ENCODE measurements at regions not wholly inside any gene's neighbourhood (a gene's known extent, or its start where the extent isn't known, plus 50 kb on each side); places are given as distances from the start of the nearest gene placed in this dataset.

- WGBS, 2 experiments (ENCODE audit: extremely low coverage in 2 of 2, insufficient read length in 1 of 2), result no CpG with 5 or more reads among the region's 5 CpGs
- in situ Hi-C loops (cut with MboI; ENCODE audit: low sequenced_read_pairs), result no loop called here
Measured at GRCh38 chr11:119885861-119886567, 157.0 kb upstream of the NECTIN1 start.

More at GRCh38 chr11:119885861-119886567, 157.0 kb upstream of the NECTIN1 start:
- H2BK15ac ChIP-seq (ENCODE audit: low read depth, low read length), result no peak overlapping the region
- dilution Hi-C loops (cut with HindIII; ENCODE audit: low sequenced_read_pairs, unreplicated experiment), result no loop called here
- H2AFZ ChIP-seq (replicated peaks; ENCODE audit: low read length, poor library complexity), result no peak overlapping the region
- H2AK9ac ChIP-seq (replicated peaks; ENCODE audit: low read depth, low read length, poor library complexity), result no peak overlapping the region
- POLR2A ChIA-PET (ENCODE audit: unreplicated experiment), result no interaction called here
- H3K14ac ChIP-seq (replicated peaks; ENCODE audit: low read depth, low read length), result no peak overlapping the region
- H3K56ac ChIP-seq (ENCODE audit: extremely low read depth, insufficient read depth, low read length), result no peak overlapping the region
- no peak overlapping the region for H3K4ac ChIP-seq (ENCODE audit: low read depth, low read length)
- H3K9me1 ChIP-seq (ENCODE audit: insufficient read depth, low read length), result no peaks in the 10 kb centered on the region
- H3K9ac ChIP-seq (ENCODE audit: low read depth, low read length), result no peak overlapping the region
- H4K20me1 ChIP-seq (ENCODE audit: insufficient read depth, low read length), result no peaks in the 10 kb centered on the region
- no peak overlapping the region for H3K18ac ChIP-seq (ENCODE audit: low read depth, low read length)
- no peak overlapping the region for H3K27ac ChIP-seq (ENCODE audit: insufficient read depth, low read length)
- ATAC-seq (ENCODE audit: low read depth) (no peak), DNase-seq (no peak)
- TF ChIP-seq BHLHE40 (IDR thresholded peaks at IDR 0.05; ENCODE audit: low read depth, low read length) (no peak), CEBPB (IDR thresholded peaks at IDR 0.05; ENCODE audit: low read depth, low read length) (no peak), RCOR1 (IDR thresholded peaks at IDR 0.05; ENCODE audit: insufficient replicate concordance, low read length) (no peak), MAZ (IDR thresholded peaks at IDR 0.05; ENCODE audit: borderline replicate concordance, low read depth, low read length) (no peak)
- H4K8ac ChIP-seq (ENCODE audit: low read depth in 2 of 2, low read length in 2 of 2), result no peak overlapping the region
- no TSS peak for BruUV-seq (replicated peaks)
- H3K4me2 ChIP-seq (ENCODE audit: low read depth, low read length), result no peak overlapping the region
- CTCF ChIA-PET, result no interaction called here
- no peaks in the 10 kb centered on the region for H3K79me1 ChIP-seq (ENCODE audit: low read depth in 1 of 2, low read length in 2 of 2)
- no peaks in the 10 kb centered on the region for H3K4me1 ChIP-seq (ENCODE audit: control insufficient read depth, insufficient read depth, low read length)
- peaks cover 9% of the 10 kb centered on the region for H3K27me3 ChIP-seq (ENCODE audit: control insufficient read depth, insufficient read depth, low read length)
- H2BK5ac ChIP-seq (ENCODE audit: low read depth, low read length, poor library complexity, severe bottlenecking), result no peak overlapping the region
- H3K4me3 ChIP-seq (ENCODE audit: insufficient read depth, low read depth, low read length), result no peak overlapping the region
- H2AK5ac ChIP-seq (ENCODE audit: low read depth, low read length), result no peak overlapping the region
- no peak overlapping the region for H2BK20ac ChIP-seq (ENCODE audit: low read depth, low read length)
- no peaks in the 10 kb centered on the region for H3K9me3 ChIP-seq (ENCODE audit: control insufficient read depth, insufficient read depth, low read length)
- H3K36me3 ChIP-seq (ENCODE audit: control insufficient read depth, insufficient read depth, low read length), result no peaks in the 10 kb centered on the region
- H2BK120ac ChIP-seq (ENCODE audit: low read depth, low read length), result no peak overlapping the region
- intact Hi-C loops (cut with micrococcal nuclease), result no loop called here
- H4K91ac ChIP-seq (ENCODE audit: insufficient read depth, low read depth, low read length), result no peak overlapping the region
- no peak overlapping the region for H4K5ac ChIP-seq (ENCODE audit: low read depth, low read length)
- no peak overlapping the region for H3K23ac ChIP-seq (ENCODE audit: low read depth, low read length)

All from IMR-90 (cell line).